Neural progenitor cell (in vitro differentiated cells): ENCODE measurements at regions not wholly inside any gene's neighbourhood (a gene's known extent, or its start where the extent isn't known, plus 50 kb on each side); places are given as distances from the start of the nearest gene placed in this dataset.

Source experiments
- EZH2 ChIP-seq: fragments of 200-600 bp; sonication (generic); IDR thresholded peaks from 2 replicates; pipeline ENCODE4 v1.6.1; 2017; ENCODE audit warnings: antibody characterized with exemption, mild to moderate bottlenecking, moderate library complexity
- TF ChIP-seq, protein P1 (sequence below): fragments of 200-600 bp; sonication (generic); IDR thresholded peaks from 2 replicates; pipeline ENCODE4 v1.5.1; 2017; ENCODE audit warnings: antibody characterized with exemption, mild to moderate bottlenecking

DNA sequence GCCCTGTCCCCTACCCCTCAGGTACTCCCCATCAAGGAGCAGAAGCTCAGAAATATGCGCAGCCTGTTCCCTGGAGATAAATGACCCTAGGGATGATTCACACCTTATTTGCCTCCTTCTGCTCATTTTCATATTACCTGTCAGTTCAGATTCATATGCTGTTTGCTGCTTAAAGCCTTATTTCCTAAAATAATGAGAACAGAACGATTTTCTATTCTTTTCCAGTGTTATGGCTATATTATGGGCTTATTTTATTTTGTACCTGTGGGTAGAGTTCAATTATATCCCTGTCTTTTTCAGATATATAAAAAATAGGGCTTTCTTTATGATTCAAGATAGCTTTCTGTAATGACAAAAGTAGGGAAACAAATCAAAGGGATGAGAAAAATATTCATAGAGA lies 224.8 kb downstream of the RPAP3 start:
- TF ChIP-seq, protein P1, sequence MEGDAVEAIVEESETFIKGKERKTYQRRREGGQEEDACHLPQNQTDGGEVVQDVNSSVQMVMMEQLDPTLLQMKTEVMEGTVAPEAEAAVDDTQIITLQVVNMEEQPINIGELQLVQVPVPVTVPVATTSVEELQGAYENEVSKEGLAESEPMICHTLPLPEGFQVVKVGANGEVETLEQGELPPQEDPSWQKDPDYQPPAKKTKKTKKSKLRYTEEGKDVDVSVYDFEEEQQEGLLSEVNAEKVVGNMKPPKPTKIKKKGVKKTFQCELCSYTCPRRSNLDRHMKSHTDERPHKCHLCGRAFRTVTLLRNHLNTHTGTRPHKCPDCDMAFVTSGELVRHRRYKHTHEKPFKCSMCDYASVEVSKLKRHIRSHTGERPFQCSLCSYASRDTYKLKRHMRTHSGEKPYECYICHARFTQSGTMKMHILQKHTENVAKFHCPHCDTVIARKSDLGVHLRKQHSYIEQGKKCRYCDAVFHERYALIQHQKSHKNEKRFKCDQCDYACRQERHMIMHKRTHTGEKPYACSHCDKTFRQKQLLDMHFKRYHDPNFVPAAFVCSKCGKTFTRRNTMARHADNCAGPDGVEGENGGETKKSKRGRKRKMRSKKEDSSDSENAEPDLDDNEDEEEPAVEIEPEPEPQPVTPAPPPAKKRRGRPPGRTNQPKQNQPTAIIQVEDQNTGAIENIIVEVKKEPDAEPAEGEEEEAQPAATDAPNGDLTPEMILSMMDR, result no peak
- TF ChIP-seq EZH2, result no peak
